ENCODE measurements at regions not wholly inside any gene's neighbourhood (a gene's known extent, or its start where the extent isn't known, plus 50 kb on each side); places are given as distances from the start of the nearest gene placed in this dataset.

DNA sequence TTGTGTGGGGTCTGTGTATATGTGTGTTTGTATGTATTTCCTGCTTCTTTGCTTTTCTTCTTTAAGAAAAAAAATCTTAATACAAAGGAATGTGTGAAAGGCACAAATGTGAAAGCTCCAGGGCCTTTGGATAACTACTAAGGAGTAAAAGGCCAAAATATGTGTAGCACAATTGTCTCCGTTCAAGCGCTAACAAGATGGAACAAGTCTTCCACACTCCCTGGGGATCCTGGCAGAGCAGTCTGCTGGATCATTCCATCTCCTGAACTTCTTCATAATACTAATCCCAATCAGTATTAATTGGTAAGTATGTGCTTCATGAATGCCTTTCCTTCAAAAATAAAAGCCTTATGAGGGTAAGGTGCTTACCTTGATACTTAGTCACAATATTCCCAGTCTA is 462.5 kb upstream of the TBX3 start:
- intact Hi-C loops (cut with micrococcal nuclease): no loop called here
- Histone ChIP-seq H3K9me1 (ENCODE audit: control insufficient read depth, insufficient read depth, low read length) (no peaks in the 10 kb centered on the region), H4K20me1 (replicated peaks; ENCODE audit: control insufficient read depth, insufficient read depth, low read length) (no peaks in the 10 kb centered on the region), H2AFZ (ENCODE audit: low read depth, low read length) (no peak overlapping the region), H3K9ac (ENCODE audit: insufficient read depth in 1 of 2, low read depth in 2 of 2, low read length in 2 of 2) (no peak overlapping the region), H3K4me2 (ENCODE audit: insufficient read depth, low read length) (no peak overlapping the region), H3K27me3 (ENCODE audit: control insufficient read depth in 2 of 2, insufficient read depth in 2 of 2, low read length in 2 of 2) (no peaks in the 10 kb centered on the region), H3K79me2 (ENCODE audit: control insufficient read depth, insufficient read depth, low read length) (no peaks in the 10 kb centered on the region), H3K36me3 (ENCODE audit: control insufficient read depth, insufficient read depth, low read length) (no peaks in the 10 kb centered on the region), H3K27ac (ENCODE audit: extremely low read depth, low read depth, low read length) (no peak overlapping the region), H3K4me3 (no peak overlapping the region), H3K9me3 (replicated peaks; ENCODE audit: control insufficient read depth, insufficient read depth, low read depth, low read length) (no peaks in the 10 kb centered on the region), H3K4me1 (replicated peaks in 1 of 2; ENCODE audit: control insufficient read depth in 2 of 2, insufficient read depth in 2 of 2, low read length in 2 of 2) (no peaks in the 10 kb centered on the region)
- ATAC-seq (no peak), FAIRE-seq (no peak), DNase-seq (ENCODE audit: extremely low read depth in 1 of 4, low spot score in 3 of 4) (no peak)
- 0% methylated on average over 2 of the region's 2 CpGs for whole genome bisulfite sequencing (ENCODE audit: insufficient coverage, low coverage, missing lambda C conversion rate)
- POLR2A ChIA-PET: no interaction called here
- CTCF ChIA-PET (ENCODE audit: low intra/inter-chr PET ratio): no interaction called here
- BruUV-seq (replicated peaks): no TSS peak
- in situ Hi-C loops (cut with MboI): no loop called here
- TF ChIP-seq HNRNPUL1 (IDR thresholded peaks at IDR 0.05; ENCODE audit: low read length) (no peak), ZFX (CRISPR knock-in tag; IDR thresholded peaks at IDR 0.05) (no peak), BCOR (IDR thresholded peaks at IDR 0.05) (no peak), ARID1B (IDR thresholded peaks at IDR 0.05) (no peak), ZNF212 (CRISPR knock-in tag; IDR thresholded peaks at IDR 0.05) (no peak), SNIP1 (IDR thresholded peaks at IDR 0.05; ENCODE audit: low read depth) (no peak), TBL1XR1 (IDR thresholded peaks at IDR 0.05; ENCODE audit: low read length in 2 of 2) (no peak), GABPB2 (CRISPR knock-in tag; conservative IDR thresholded peaks at IDR 0.05) (no peak), ZNF174 (CRISPR knock-in tag; IDR thresholded peaks at IDR 0.05) (no peak), LEF1 (IDR thresholded peaks at IDR 0.05) (no peak)
- TF ChIP-seq, protein P1, sequence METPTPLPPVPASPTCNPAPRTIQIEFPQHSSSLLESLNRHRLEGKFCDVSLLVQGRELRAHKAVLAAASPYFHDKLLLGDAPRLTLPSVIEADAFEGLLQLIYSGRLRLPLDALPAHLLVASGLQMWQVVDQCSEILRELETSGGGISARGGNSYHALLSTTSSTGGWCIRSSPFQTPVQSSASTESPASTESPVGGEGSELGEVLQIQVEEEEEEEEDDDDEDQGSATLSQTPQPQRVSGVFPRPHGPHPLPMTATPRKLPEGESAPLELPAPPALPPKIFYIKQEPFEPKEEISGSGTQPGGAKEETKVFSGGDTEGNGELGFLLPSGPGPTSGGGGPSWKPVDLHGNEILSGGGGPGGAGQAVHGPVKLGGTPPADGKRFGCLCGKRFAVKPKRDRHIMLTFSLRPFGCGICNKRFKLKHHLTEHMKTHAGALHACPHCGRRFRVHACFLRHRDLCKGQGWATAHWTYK (CRISPR knock-in tag; IDR thresholded peaks at IDR 0.05): no peak
- TF ChIP-seq, protein P2, sequence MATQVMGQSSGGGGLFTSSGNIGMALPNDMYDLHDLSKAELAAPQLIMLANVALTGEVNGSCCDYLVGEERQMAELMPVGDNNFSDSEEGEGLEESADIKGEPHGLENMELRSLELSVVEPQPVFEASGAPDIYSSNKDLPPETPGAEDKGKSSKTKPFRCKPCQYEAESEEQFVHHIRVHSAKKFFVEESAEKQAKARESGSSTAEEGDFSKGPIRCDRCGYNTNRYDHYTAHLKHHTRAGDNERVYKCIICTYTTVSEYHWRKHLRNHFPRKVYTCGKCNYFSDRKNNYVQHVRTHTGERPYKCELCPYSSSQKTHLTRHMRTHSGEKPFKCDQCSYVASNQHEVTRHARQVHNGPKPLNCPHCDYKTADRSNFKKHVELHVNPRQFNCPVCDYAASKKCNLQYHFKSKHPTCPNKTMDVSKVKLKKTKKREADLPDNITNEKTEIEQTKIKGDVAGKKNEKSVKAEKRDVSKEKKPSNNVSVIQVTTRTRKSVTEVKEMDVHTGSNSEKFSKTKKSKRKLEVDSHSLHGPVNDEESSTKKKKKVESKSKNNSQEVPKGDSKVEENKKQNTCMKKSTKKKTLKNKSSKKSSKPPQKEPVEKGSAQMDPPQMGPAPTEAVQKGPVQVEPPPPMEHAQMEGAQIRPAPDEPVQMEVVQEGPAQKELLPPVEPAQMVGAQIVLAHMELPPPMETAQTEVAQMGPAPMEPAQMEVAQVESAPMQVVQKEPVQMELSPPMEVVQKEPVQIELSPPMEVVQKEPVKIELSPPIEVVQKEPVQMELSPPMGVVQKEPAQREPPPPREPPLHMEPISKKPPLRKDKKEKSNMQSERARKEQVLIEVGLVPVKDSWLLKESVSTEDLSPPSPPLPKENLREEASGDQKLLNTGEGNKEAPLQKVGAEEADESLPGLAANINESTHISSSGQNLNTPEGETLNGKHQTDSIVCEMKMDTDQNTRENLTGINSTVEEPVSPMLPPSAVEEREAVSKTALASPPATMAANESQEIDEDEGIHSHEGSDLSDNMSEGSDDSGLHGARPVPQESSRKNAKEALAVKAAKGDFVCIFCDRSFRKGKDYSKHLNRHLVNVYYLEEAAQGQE (IDR thresholded peaks at IDR 0.05; ENCODE audit: borderline replicate concordance): no peak
- TF ChIP-seq, protein P2 (CRISPR knock-in tag; IDR thresholded peaks at IDR 0.05; ENCODE audit: low read depth): no peak
- TF ChIP-seq, protein P3, sequence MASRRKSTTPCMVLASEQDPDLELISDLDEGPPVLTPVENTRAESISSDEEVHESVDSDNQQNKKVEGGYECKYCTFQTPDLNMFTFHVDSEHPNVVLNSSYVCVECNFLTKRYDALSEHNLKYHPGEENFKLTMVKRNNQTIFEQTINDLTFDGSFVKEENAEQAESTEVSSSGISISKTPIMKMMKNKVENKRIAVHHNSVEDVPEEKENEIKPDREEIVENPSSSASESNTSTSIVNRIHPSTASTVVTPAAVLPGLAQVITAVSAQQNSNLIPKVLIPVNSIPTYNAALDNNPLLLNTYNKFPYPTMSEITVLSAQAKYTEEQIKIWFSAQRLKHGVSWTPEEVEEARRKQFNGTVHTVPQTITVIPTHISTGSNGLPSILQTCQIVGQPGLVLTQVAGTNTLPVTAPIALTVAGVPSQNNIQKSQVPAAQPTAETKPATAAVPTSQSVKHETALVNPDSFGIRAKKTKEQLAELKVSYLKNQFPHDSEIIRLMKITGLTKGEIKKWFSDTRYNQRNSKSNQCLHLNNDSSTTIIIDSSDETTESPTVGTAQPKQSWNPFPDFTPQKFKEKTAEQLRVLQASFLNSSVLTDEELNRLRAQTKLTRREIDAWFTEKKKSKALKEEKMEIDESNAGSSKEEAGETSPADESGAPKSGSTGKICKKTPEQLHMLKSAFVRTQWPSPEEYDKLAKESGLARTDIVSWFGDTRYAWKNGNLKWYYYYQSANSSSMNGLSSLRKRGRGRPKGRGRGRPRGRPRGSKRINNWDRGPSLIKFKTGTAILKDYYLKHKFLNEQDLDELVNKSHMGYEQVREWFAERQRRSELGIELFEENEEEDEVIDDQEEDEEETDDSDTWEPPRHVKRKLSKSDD (conservative IDR thresholded peaks at IDR 0.05; ENCODE audit: low read length): no peak

All from K562 (cell line).